Osteoblast (primary cell): ENCODE measurements at regions not wholly inside any gene's neighbourhood (a gene's known extent, or its start where the extent isn't known, plus 50 kb on each side); places are given as distances from the start of the nearest gene placed in this dataset.

Experiments used
- DNase-seq: peaks from one replicate; pipeline ENCODE4 v3.0.0; 2011; ENCODE audit warnings: low spot score, mixed read lengths; ENCODE audit not compliant: insufficient read length; ENCODE audit errors: missing footprints
- H2AFZ ChIP-seq: 2 replicates; pipeline ENCODE4 v1.6.0; 2011; ENCODE audit warnings: mild to moderate bottlenecking, low read length
- H3K27ac ChIP-seq: 2 replicates; pipeline ENCODE4 v1.5.1; 2011; ENCODE audit warnings: mild to moderate bottlenecking, low read depth, low read length, moderate library complexity
- H3K27me3 ChIP-seq: 2 replicates; pipeline ENCODE4 v1.6.0; 2012; ENCODE audit warnings: mild to moderate bottlenecking, control low read depth, inconsistent platforms, low read length, moderate library complexity; ENCODE audit not compliant: insufficient read depth
- H3K36me3 ChIP-seq: 2 replicates; pipeline ENCODE4 v1.5.1; 2011; ENCODE audit warnings: mild to moderate bottlenecking, low read length, control low read depth, moderate library complexity; ENCODE audit not compliant: insufficient read depth
- H3K4me1 ChIP-seq: 2 replicates; pipeline ENCODE4 v1.5.1; 2011; ENCODE audit warnings: mild to moderate bottlenecking, low read length, control low read depth, moderate library complexity; ENCODE audit not compliant: insufficient read depth
- H3K4me2 ChIP-seq: 2 replicates; pipeline ENCODE4 v1.6.0; 2011; ENCODE audit warnings: mild to moderate bottlenecking, low read length; ENCODE audit not compliant: insufficient read depth
- H3K4me3 ChIP-seq: fragments of 200-600 bp; sonication (generic); 3 replicates; pipeline ENCODE4 v1.5.1; 2012; ENCODE audit warnings: mild to moderate bottlenecking, low read length, inconsistent platforms; ENCODE audit not compliant: insufficient read depth
- H3K79me2 ChIP-seq: 2 replicates; pipeline ENCODE4 v1.6.0; 2012; ENCODE audit warnings: mild to moderate bottlenecking, low read length, control low read depth, inconsistent platforms; ENCODE audit not compliant: insufficient read depth
- H3K9me3 ChIP-seq: 2 replicates; pipeline ENCODE4 v1.5.1; 2011; ENCODE audit warnings: low read depth, low read length, control low read depth
- H4K20me1 ChIP-seq: 2 replicates; pipeline ENCODE4 v1.6.0; 2012; ENCODE audit warnings: mild to moderate bottlenecking, low read length, control low read depth; ENCODE audit not compliant: insufficient read depth
- CTCF ChIP-seq: IDR thresholded peaks from 2 replicates; pipeline ENCODE4 v1.5.1; 2011; ENCODE audit warnings: mild to moderate bottlenecking, low read depth, low read length, moderate library complexity; ENCODE audit errors: extremely low read depth

GRCh38 chr10:28246023-28246422 is 56.8 kb downstream of the MPP7 start:
- no peak for TF ChIP-seq CTCF
- Histone ChIP-seq H3K4me1 (peaks cover 8% of the 10 kb centered on the region), H3K9me3 (no peaks in the 10 kb centered on the region), H3K27me3 (peaks cover 19% of the 10 kb centered on the region), H3K27ac (no peak overlapping the region), H3K79me2 (no peaks in the 10 kb centered on the region), H3K4me2 (no peak overlapping the region), H4K20me1 (no peaks in the 10 kb centered on the region), H3K36me3 (no peaks in the 10 kb centered on the region), H3K4me3 (no peak overlapping the region), H2AFZ (no peak overlapping the region)
- DNase-seq, result no peak

- Histone ChIP-seq H3K27ac (no peak overlapping the region), H3K9me3 (no peaks in the 10 kb centered on the region), H3K4me2 (no peak overlapping the region), H3K4me1 (peaks cover 8% of the 10 kb centered on the region), H4K20me1 (no peaks in the 10 kb centered on the region), H3K27me3 (peaks cover 22% of the 10 kb centered on the region), H3K79me2 (no peaks in the 10 kb centered on the region), H3K4me3 (no peak overlapping the region), H2AFZ (no peak overlapping the region), H3K36me3 (no peaks in the 10 kb centered on the region)
- DNase-seq, result no peak
- TF ChIP-seq CTCF, result no peak
Observed at GRCh38 chr10:28243923-28244322, 58.9 kb downstream of the MPP7 start.

- Histone ChIP-seq H3K79me2 (no peaks in the 10 kb centered on the region), H3K4me2 (no peak overlapping the region), H3K4me1 (no peaks in the 10 kb centered on the region), H3K27me3 (peaks cover 25% of the 10 kb centered on the region), H3K27ac (no peak overlapping the region), H3K36me3 (no peaks in the 10 kb centered on the region), H3K4me3 (no peak overlapping the region), H3K9me3 (no peaks in the 10 kb centered on the region), H4K20me1 (no peaks in the 10 kb centered on the region), H2AFZ (no peak overlapping the region)
- no peak for TF ChIP-seq CTCF
- no peak for DNase-seq
Observed at GRCh38 chr10:28242555-28243204, 60.2 kb downstream of the MPP7 start.

- Histone ChIP-seq H3K27ac (no peak overlapping the region), H3K4me3 (no peak overlapping the region), H3K4me1 (no peaks in the 10 kb centered on the region), H3K27me3 (peaks cover 25% of the 10 kb centered on the region), H2AFZ (no peak overlapping the region), H3K4me2 (no peak overlapping the region), H4K20me1 (no peaks in the 10 kb centered on the region), H3K9me3 (no peaks in the 10 kb centered on the region), H3K79me2 (no peaks in the 10 kb centered on the region), H3K36me3 (no peaks in the 10 kb centered on the region)
- TF ChIP-seq CTCF, result peak; percentile 94
- no peak for DNase-seq
Observed at GRCh38 chr10:28241741-28242399, 61.0 kb downstream of the MPP7 start.
